GM23248 (cell line): ENCODE measurements at regions not wholly inside any gene's neighbourhood (a gene's known extent, or its start where the extent isn't known, plus 50 kb on each side); places are given as distances from the start of the nearest gene placed in this dataset.
"Not testable (repeated sequence)": the region's sequence is repeated elsewhere in the genome, so short reads cannot be mapped to it uniquely, and the experiment has no call there.

Experiments used
- DNase-seq: peaks from one replicate; pipeline ENCODE4 v3.0.0-alpha.2; 2015
- H2AFZ ChIP-seq: fragments of 200-600 bp; sonication (generic); 2 replicates; pipeline ENCODE4 v1.6.1; 2016; ENCODE audit warnings: antibody characterized with exemption
- H3F3A ChIP-seq: fragments of 200-600 bp; sonication (generic); 2 replicates; pipeline ENCODE4 v1.6.1; 2016; ENCODE audit warnings: mild to moderate bottlenecking, antibody characterized with exemption, mixed run types; ENCODE audit not compliant: insufficient read depth
- H3K27ac ChIP-seq: fragments of 200-600 bp; sonication (generic); 2 replicates; pipeline ENCODE4 v1.5.1; 2016; ENCODE audit warnings: mild to moderate bottlenecking
- H3K27me3 ChIP-seq: fragments of 200-600 bp; sonication (generic); replicated peaks from 2 replicates; pipeline ENCODE4 v1.6.1; 2016; ENCODE audit warnings: mild to moderate bottlenecking; ENCODE audit not compliant: insufficient read depth
- H3K36me3 ChIP-seq: fragments of 200-600 bp; sonication (generic); 2 replicates; pipeline ENCODE4 v1.6.1; 2016; ENCODE audit warnings: low read depth, mild to moderate bottlenecking
- H3K4me1 ChIP-seq: fragments of 200-600 bp; sonication (generic); 2 replicates; pipeline ENCODE4 v1.6.1; 2016; ENCODE audit warnings: mild to moderate bottlenecking; ENCODE audit not compliant: insufficient read depth
- H3K4me2 ChIP-seq: fragments of 200-600 bp; sonication (generic); one replicate; pipeline ENCODE4 v1.6.1; 2016; ENCODE audit warnings: mild to moderate bottlenecking; ENCODE audit not compliant: unreplicated experiment
- H3K4me3 ChIP-seq: fragments of 200-600 bp; sonication (generic); 2 replicates; pipeline ENCODE4 v1.5.1; 2016; ENCODE audit warnings: mild to moderate bottlenecking
- H3K79me2 ChIP-seq: fragments of 200-600 bp; sonication (generic); 2 replicates; pipeline ENCODE4 v1.6.1; 2016; ENCODE audit warnings: mild to moderate bottlenecking; ENCODE audit not compliant: insufficient read depth
- H3K9ac ChIP-seq: fragments of 200-600 bp; sonication (generic); 2 replicates; pipeline ENCODE4 v1.6.1; 2016; ENCODE audit warnings: mild to moderate bottlenecking
- H3K9me2 ChIP-seq: fragments of 200-600 bp; sonication (generic); 2 replicates; pipeline ENCODE4 v1.6.1; 2016; ENCODE audit warnings: mixed run types, mild to moderate bottlenecking, moderate library complexity; ENCODE audit not compliant: insufficient read depth
- H3K9me3 ChIP-seq: fragments of 200-600 bp; sonication (generic); one replicate; pipeline ENCODE4 v1.6.1; 2017; ENCODE audit warnings: low read depth
- H4K20me1 ChIP-seq: fragments of 200-600 bp; sonication (generic); 2 replicates; pipeline ENCODE4 v1.6.0; 2016; ENCODE audit not compliant: insufficient read depth
- EZH2 ChIP-seq: fragments of 200-600 bp; sonication (generic); IDR thresholded peaks from 2 replicates; pipeline ENCODE4 v1.6.1; 2018; ENCODE audit warnings: antibody characterized with exemption, mild to moderate bottlenecking; ENCODE audit not compliant: insufficient read depth, poor library complexity, severe bottlenecking
- EZH2phosphoT487 ChIP-seq: fragments of 200-600 bp; sonication (generic); IDR thresholded peaks from 2 replicates; pipeline ENCODE4 v1.6.1; 2018; ENCODE audit warnings: antibody characterized with exemption, moderate library complexity, mild to moderate bottlenecking, low read depth; ENCODE audit not compliant: insufficient read depth
- WGBS, 2 experiments: methylation state at CpG; one replicate each; pipeline ENCODE4 v1.1.6; 2015 to 2017; ENCODE audit warnings: low lambda C conversion rate in 2 of 2, low coverage in 1 of 2; ENCODE audit errors: missing lambda C conversion rate in 2 of 2; 5-methylcytosine and 5-hydroxymethylcytosine counted together
- in situ Hi-C: fragments of 300-500 bp; cut with MboI; formaldehyde crosslinking; loops from 2 replicates; pipeline ENCODE4 v1.15.0; 2020

DNA sequence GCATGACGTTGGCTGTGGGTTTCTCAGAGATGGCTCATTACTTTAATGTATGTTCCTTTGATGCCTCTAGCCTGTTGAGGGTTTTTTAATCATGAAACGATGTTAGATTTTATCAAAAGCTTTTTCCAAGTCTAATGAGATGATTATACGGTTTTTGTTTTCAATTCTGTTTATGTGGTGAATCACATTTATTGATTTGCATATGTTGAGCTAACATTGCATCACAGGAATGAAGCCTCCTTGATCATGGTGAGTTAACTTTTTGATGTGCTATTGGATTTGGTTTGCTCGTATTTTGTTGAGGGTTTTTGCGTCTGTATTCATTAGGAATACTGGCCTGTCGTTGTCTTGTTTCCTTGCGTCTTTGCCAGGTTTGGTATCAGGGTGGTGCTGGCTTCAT lies 52.3 kb upstream of the PTPN12 start:
- Histone ChIP-seq H3K9me3 (no peaks in the 10 kb centered on the region), H3K9me2 (no peaks in the 10 kb centered on the region), H3K4me2 (no peak overlapping the region), H3K4me3 (no peak overlapping the region), H3F3A (0 out of 2 replicates have a peak, but pooled peaks cover 3% of the 10 kb centered on the region), H3K9ac (no peak overlapping the region), H3K36me3 (no peaks in the 10 kb centered on the region), H2AFZ (no peak overlapping the region), H4K20me1 (no peaks in the 10 kb centered on the region), H3K79me2 (no peaks in the 10 kb centered on the region), H3K4me1 (0 out of 2 replicates have a peak, but pooled peaks cover 3% of the 10 kb centered on the region), H3K27me3 (no peaks in the 10 kb centered on the region), H3K27ac (no peak overlapping the region)
- 58 to 61% methylated on average over 7 of the region's 7 CpGs for WGBS, 2 experiments
- TF ChIP-seq EZH2phosphoT487 (no peak), EZH2 (no peak)
- in situ Hi-C loops = no loop called here
- DNase-seq = no peak

DNA sequence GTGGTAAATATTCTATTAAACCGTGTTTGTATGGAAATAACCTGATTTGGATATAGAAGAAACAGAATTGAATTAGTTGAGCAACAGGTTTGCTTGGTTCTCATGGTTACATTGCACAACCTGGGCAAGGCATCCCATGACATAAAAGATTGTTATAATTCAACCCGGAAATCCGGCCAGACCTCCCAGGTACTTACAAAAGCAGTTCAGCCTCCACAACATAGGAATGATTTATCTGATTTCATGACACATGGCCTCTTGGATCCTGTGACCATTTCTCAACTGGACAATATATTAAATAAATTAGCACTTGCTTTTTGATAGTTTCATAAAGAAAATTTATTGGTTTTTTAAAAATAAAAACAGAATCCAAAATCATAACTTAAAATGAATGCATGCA lies 55.1 kb upstream of the PTPN12 start:
- Histone ChIP-seq H3K4me2 (no peak overlapping the region), H3K4me1 (peaks cover 11% of the 10 kb centered on the region; the same call in 1 of the 2 replicates), H3F3A (0 out of 2 replicates have a peak, but pooled peaks cover 13% of the 10 kb centered on the region), H3K27me3 (no peaks in the 10 kb centered on the region), H3K27ac (no peak overlapping the region), H3K9me3 (no peaks in the 10 kb centered on the region), H4K20me1 (no peaks in the 10 kb centered on the region), H3K9me2 (no peaks in the 10 kb centered on the region), H3K79me2 (no peaks in the 10 kb centered on the region), H3K9ac (no peak overlapping the region), H3K4me3 (no peak overlapping the region), H2AFZ (no peak overlapping the region), H3K36me3 (no peaks in the 10 kb centered on the region)
- peak; percentile 26 for DNase-seq
- WGBS, 2 experiments = 48 to 55% methylated on average over 3 of the region's 3 CpGs
- in situ Hi-C loops = no loop called here
- no peak for TF ChIP-seq EZH2
- TF ChIP-seq EZH2phosphoT487 = no peak

DNA sequence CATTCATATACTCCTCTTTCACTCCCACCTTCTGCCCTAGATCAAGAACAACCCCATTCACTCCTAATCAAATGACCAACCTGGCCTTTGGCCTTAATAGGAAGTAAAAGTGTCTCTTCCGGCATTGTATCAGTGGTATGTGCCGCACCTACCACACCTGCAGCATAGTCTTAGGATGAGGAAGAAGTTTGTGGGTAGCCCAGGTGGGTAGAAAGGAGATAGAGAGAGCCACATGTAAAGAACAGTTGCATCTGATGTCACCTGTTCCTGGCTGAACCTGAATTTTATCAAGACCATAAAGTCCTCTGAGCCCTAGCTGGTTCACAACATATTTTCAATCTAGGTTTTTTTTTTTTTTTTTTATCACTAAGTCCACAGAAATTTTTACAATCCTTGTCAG lies 55.5 kb upstream of the PTPN12 start:
- Histone ChIP-seq H3F3A (0 out of 2 replicates have a peak, but pooled peaks cover 13% of the 10 kb centered on the region), H3K9me2 (no peaks in the 10 kb centered on the region), H3K27me3 (no peaks in the 10 kb centered on the region), H3K9ac (no peak overlapping the region), H3K79me2 (no peaks in the 10 kb centered on the region), H3K4me1 (peaks cover 11% of the 10 kb centered on the region; the same call in 1 of the 2 replicates), H3K36me3 (no peaks in the 10 kb centered on the region), H2AFZ (no peak overlapping the region), H3K4me2 (no peak overlapping the region), H3K4me3 (no peak overlapping the region), H3K9me3 (no peaks in the 10 kb centered on the region), H4K20me1 (no peaks in the 10 kb centered on the region), H3K27ac (no peak overlapping the region)
- WGBS, 2 experiments = 92 to 100% methylated on average over 2 of the region's 2 CpGs
- no peak for TF ChIP-seq EZH2phosphoT487
- TF ChIP-seq EZH2 = no peak
- in situ Hi-C loops = no loop called here
- DNase-seq = no peak

DNA sequence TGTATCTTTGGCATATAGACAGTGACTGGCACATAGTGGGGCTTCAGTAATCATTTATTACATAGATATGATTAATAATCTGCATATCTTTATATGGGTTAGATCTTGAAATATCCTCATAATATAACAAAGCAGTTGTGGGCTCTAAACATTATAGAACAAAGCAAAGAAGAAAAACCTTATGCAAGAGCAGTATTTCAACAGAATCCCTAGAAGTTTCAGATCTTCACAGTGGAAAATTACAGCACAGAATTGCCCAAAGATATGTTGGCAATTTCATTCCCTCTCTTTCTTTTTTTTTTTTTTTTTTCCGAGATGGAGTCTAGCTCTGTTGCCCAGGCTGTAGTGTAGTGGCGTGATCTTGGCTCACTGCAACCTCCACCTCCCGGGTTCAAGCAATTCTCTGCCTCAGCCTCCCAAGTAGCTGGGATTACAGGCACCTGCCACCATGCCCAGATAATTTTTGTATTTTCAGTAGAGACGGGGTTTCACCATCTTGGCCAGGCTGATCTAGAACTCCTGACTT lies 56.9 kb upstream of the PTPN12 start:
- H3K27ac ChIP-seq = peak overlapping the region; percentile 24; the same call in 1 of the 2 replicates
- H3K27me3 ChIP-seq, H3K4me2 ChIP-seq, H3K36me3 ChIP-seq, H3K4me3 ChIP-seq, H4K20me1 ChIP-seq, in situ Hi-C loops, H3K9me2 ChIP-seq, H3K79me2 ChIP-seq, H3K9me3 ChIP-seq, H3K9ac ChIP-seq: not testable (repeated sequence)
- peaks cover 11% of the 10 kb centered on the region; the same call in 1 of the 2 replicates for H3K4me1 ChIP-seq
- H3F3A ChIP-seq = 0 out of 2 replicates have a peak, but pooled peaks cover 13% of the 10 kb centered on the region
- DNase-seq = peak; percentile 41
- H2AFZ ChIP-seq = peak overlapping the region; percentile 22
- 72 to 95% methylated on average over 3 to 4 of the region's 4 CpGs for WGBS, 2 experiments
